Dedifferentiated amniotic fluid mesenchymal stem cell (primary cell): ENCODE measurements at regions not wholly inside any gene's neighbourhood (a gene's known extent, or its start where the extent isn't known, plus 50 kb on each side); places are given as distances from the start of the nearest gene placed in this dataset.

ENCODE experiments used
- DNase-seq: peaks from one replicate; pipeline ENCODE4 v3.0.0-alpha.2; 2016; ENCODE audit errors: extremely low spot score

- DNase-seq: no peak
These were observed 128.5 kb upstream of the LRP1B start for GRCh38 chr2:142259356-142259755.

GRCh38 chr2:142254031-142254430, 123.2 kb upstream of the LRP1B start:
- DNase-seq: no peak

GRCh38 chr2:142241016-142241415, 110.2 kb upstream of the LRP1B start:
- no peak for DNase-seq

GRCh38 chr2:142236181-142236580, 105.4 kb upstream of the LRP1B start:
- DNase-seq: no peak

GRCh38 chr2:142234741-142235140, 103.9 kb upstream of the LRP1B start:
- DNase-seq: no peak

- DNase-seq: no peak
These were observed 92.5 kb upstream of the LRP1B start for GRCh38 chr2:142223309-142223708.

GRCh38 chr2:142222715-142223114, 91.9 kb upstream of the LRP1B start:
- no peak for DNase-seq

- no peak for DNase-seq
These were observed 90.1 kb upstream of the LRP1B start for GRCh38 chr2:142220901-142221300.

GRCh38 chr2:142220239-142220638, 89.4 kb upstream of the LRP1B start:
- no peak for DNase-seq

GRCh38 chr2:142218471-142218870, 87.7 kb upstream of the LRP1B start:
- no peak for DNase-seq

GRCh38 chr2:142217804-142218203, 87.0 kb upstream of the LRP1B start:
- DNase-seq: no peak

GRCh38 chr2:142200062-142200461, 69.2 kb upstream of the LRP1B start:
- DNase-seq: no peak

- DNase-seq: no peak
These were observed 68.3 kb upstream of the LRP1B start for GRCh38 chr2:142199073-142199472.

- peak; percentile 43 for DNase-seq
These were observed 60.0 kb upstream of the LRP1B start for GRCh38 chr2:142190805-142191204.

GRCh38 chr2:142189501-142189900, 58.7 kb upstream of the LRP1B start:
- no peak for DNase-seq

- DNase-seq: no peak
These were observed 57.7 kb upstream of the LRP1B start for GRCh38 chr2:142188562-142188961.

- DNase-seq: no peak
These were observed 50.2 kb upstream of the LRP1B start for GRCh38 chr2:142180820-142181533.
